ENCODE measurements at regions not wholly inside any gene's neighbourhood (a gene's known extent, or its start where the extent isn't known, plus 50 kb on each side); places are given as distances from the start of the nearest gene placed in this dataset.

- peak; percentile 96 for DNase-seq (ENCODE audit: low spot score)
These were observed 93.8 kb upstream of the SMNDC1 start for GRCh38 chr10:110398419-110399105.

GRCh38 chr10:110399106-110399964 is 94.6 kb upstream of the SMNDC1 start:
- peak; percentile 94 for DNase-seq (ENCODE audit: low spot score)

GRCh38 chr10:110399965-110400933 is 95.5 kb upstream of the SMNDC1 start:
- no peak for DNase-seq (ENCODE audit: low spot score)

GRCh38 chr10:110401401-110402076 is 96.2 kb upstream of the DUSP5 start:
- no peak for DNase-seq (ENCODE audit: low spot score)

GRCh38 chr10:110402077-110402416 is 95.7 kb upstream of the DUSP5 start:
- DNase-seq (ENCODE audit: low spot score) = no peak

GRCh38 chr10:110403593-110403992 is 94.1 kb upstream of the DUSP5 start:
- DNase-seq (ENCODE audit: low spot score) = no peak

GRCh38 chr10:110404413-110404812 is 93.3 kb upstream of the DUSP5 start:
- no peak for DNase-seq (ENCODE audit: low spot score)

GRCh38 chr10:110404825-110405224 is 92.9 kb upstream of the DUSP5 start:
- DNase-seq (ENCODE audit: low spot score) = no peak

GRCh38 chr10:110405380-110405779 is 92.3 kb upstream of the DUSP5 start:
- no peak for DNase-seq (ENCODE audit: low spot score)

GRCh38 chr10:110407301-110408170 is 90.2 kb upstream of the DUSP5 start:
- DNase-seq (ENCODE audit: low spot score) = no peak

- no peak for DNase-seq (ENCODE audit: low spot score)
These were observed 89.4 kb upstream of the DUSP5 start for GRCh38 chr10:110408203-110408871.

GRCh38 chr10:110408943-110409342 is 88.8 kb upstream of the DUSP5 start:
- no peak for DNase-seq (ENCODE audit: low spot score)

- no peak for DNase-seq (ENCODE audit: low spot score)
These were observed 88.2 kb upstream of the DUSP5 start for GRCh38 chr10:110409488-110409887.

- no peak for DNase-seq (ENCODE audit: low spot score)
These were observed 87.8 kb upstream of the DUSP5 start for GRCh38 chr10:110409926-110410325.

GRCh38 chr10:110410329-110411046 is 87.2 kb upstream of the DUSP5 start:
- peak; percentile 96 for DNase-seq (ENCODE audit: low spot score)

- peak; percentile 34 for DNase-seq (ENCODE audit: low spot score)
These were observed 86.7 kb upstream of the DUSP5 start for GRCh38 chr10:110411047-110411410.

GRCh38 chr10:110413049-110413783 is 84.5 kb upstream of the DUSP5 start:
- DNase-seq (ENCODE audit: low spot score) = no peak

GRCh38 chr10:110413903-110414547 is 83.7 kb upstream of the DUSP5 start:
- no peak for DNase-seq (ENCODE audit: low spot score)

Data from AG08395 (cell line).